ENCODE measurements at regions not wholly inside any gene's neighbourhood (a gene's known extent, or its start where the extent isn't known, plus 50 kb on each side); places are given as distances from the start of the nearest gene placed in this dataset.

- Histone ChIP-seq H4K20me1 (ENCODE audit: low read length) (no peaks in the 10 kb centered on the region), H3K79me2 (ENCODE audit: low read length) (no peaks in the 10 kb centered on the region), H2AFZ (ENCODE audit: low read length) (no peak overlapping the region), H3K4me3 (ENCODE audit: low read length) (no peak overlapping the region), H3K9ac (ENCODE audit: low read length) (no peak overlapping the region), H3K9me2 (replicated peaks; ENCODE audit: low read length) (no peaks in the 10 kb centered on the region), H3K4me1 (ENCODE audit: insufficient read depth, low read length) (no peaks in the 10 kb centered on the region), H3K27me3 (ENCODE audit: low read length) (no peaks in the 10 kb centered on the region), H3F3A (ENCODE audit: low read length, unreplicated experiment) (no peaks in the 10 kb centered on the region), H3K9me3 (ENCODE audit: low read length) (no peaks in the 10 kb centered on the region), H3K36me3 (ENCODE audit: low read depth, low read length) (no peaks in the 10 kb centered on the region), H3K27ac (ENCODE audit: low read length) (no peak overlapping the region), H3K4me2 (ENCODE audit: low read length) (no peak overlapping the region)
- TF ChIP-seq EZH2 (IDR thresholded peaks at IDR 0.05; ENCODE audit: low read length, unreplicated experiment) (no peak), EZH2phosphoT487 (IDR thresholded peaks at IDR 0.05; ENCODE audit: borderline replicate concordance, low read length) (no peak), CTCF (conservative IDR thresholded peaks at IDR 0.05; ENCODE audit: low read depth, low read length) (no peak)
- POLR2A ChIA-PET (ENCODE audit: unreplicated experiment) = no interaction called here
- no peak for ATAC-seq
- intact Hi-C loops (cut with micrococcal nuclease) = no loop called here
- no peak for DNase-seq
- BruUV-seq (replicated peaks) = no TSS peak
- CTCF ChIA-PET = no interaction called here
Observed at GRCh38 chr13:68473834-68474326, 1243.7 kb upstream of the PCDH9 start.

GRCh38 chr13:68467160-68467559, 1237.0 kb upstream of the PCDH9 start:
- BruUV-seq (replicated peaks) = no TSS peak
- H3K79me2 ChIP-seq (ENCODE audit: low read length) = no peaks in the 10 kb centered on the region
- no peak overlapping the region for H3K27ac ChIP-seq (ENCODE audit: low read length)
- H3K9me2 ChIP-seq (replicated peaks; ENCODE audit: low read length) = no peaks in the 10 kb centered on the region
- no peak overlapping the region for H2AFZ ChIP-seq (ENCODE audit: low read length)
- H3K36me3 ChIP-seq (ENCODE audit: low read depth, low read length) = no peaks in the 10 kb centered on the region
- H4K20me1 ChIP-seq (ENCODE audit: low read length) = no peaks in the 10 kb centered on the region
- ChIA-PET CTCF (no interaction called here), POLR2A (ENCODE audit: unreplicated experiment) (no interaction called here)
- H3K4me3 ChIP-seq (ENCODE audit: low read length) = no peak overlapping the region
- DNase-seq (no peak), ATAC-seq (no peak)
- no peaks in the 10 kb centered on the region for H3K9me3 ChIP-seq (ENCODE audit: low read length)
- H3K9ac ChIP-seq (ENCODE audit: low read length) = no peak overlapping the region
- H3K4me1 ChIP-seq (ENCODE audit: insufficient read depth, low read length) = no peaks in the 10 kb centered on the region
- H3K27me3 ChIP-seq (ENCODE audit: low read length) = no peaks in the 10 kb centered on the region
- TF ChIP-seq CTCF (conservative IDR thresholded peaks at IDR 0.05; ENCODE audit: low read depth, low read length) (no peak), EZH2phosphoT487 (IDR thresholded peaks at IDR 0.05; ENCODE audit: borderline replicate concordance, low read length) (no peak), EZH2 (IDR thresholded peaks at IDR 0.05; ENCODE audit: low read length, unreplicated experiment) (no peak)
- no peak overlapping the region for H3K4me2 ChIP-seq (ENCODE audit: low read length)
- intact Hi-C loops (cut with micrococcal nuclease) = no loop called here
- no peaks in the 10 kb centered on the region for H3F3A ChIP-seq (ENCODE audit: low read length, unreplicated experiment)

GRCh38 chr13:68440874-68441273, 1210.7 kb upstream of the PCDH9 start:
- Histone ChIP-seq H4K20me1 (ENCODE audit: low read length) (no peaks in the 10 kb centered on the region), H3K79me2 (ENCODE audit: low read length) (no peaks in the 10 kb centered on the region), H3F3A (ENCODE audit: low read length, unreplicated experiment) (no peaks in the 10 kb centered on the region), H3K9me2 (replicated peaks; ENCODE audit: low read length) (no peaks in the 10 kb centered on the region), H3K27me3 (ENCODE audit: low read length) (no peaks in the 10 kb centered on the region), H3K4me2 (ENCODE audit: low read length) (no peak overlapping the region), H2AFZ (ENCODE audit: low read length) (no peak overlapping the region), H3K4me1 (ENCODE audit: insufficient read depth, low read length) (peaks cover 17% of the 10 kb centered on the region), H3K9ac (ENCODE audit: low read length) (no peak overlapping the region), H3K36me3 (ENCODE audit: low read depth, low read length) (no peaks in the 10 kb centered on the region), H3K4me3 (ENCODE audit: low read length) (no peak overlapping the region), H3K27ac (ENCODE audit: low read length) (no peak overlapping the region), H3K9me3 (ENCODE audit: low read length) (no peaks in the 10 kb centered on the region)
- ChIA-PET CTCF (no interaction called here), POLR2A (ENCODE audit: unreplicated experiment) (no interaction called here)
- intact Hi-C loops (cut with micrococcal nuclease) = loop anchor here (2.0 kb wide), 1 partner anchor 72 kb away; no protein-coding TSS in a partner anchor
- DNase-seq (no peak), ATAC-seq (no peak)
- no peak for TF ChIP-seq EZH2 (IDR thresholded peaks at IDR 0.05; ENCODE audit: low read length, unreplicated experiment)
- TF ChIP-seq CTCF (conservative IDR thresholded peaks at IDR 0.05; ENCODE audit: low read depth, low read length) = no peak
- TF ChIP-seq EZH2phosphoT487 (IDR thresholded peaks at IDR 0.05; ENCODE audit: borderline replicate concordance, low read length) = no peak
- BruUV-seq (replicated peaks) = no TSS peak

All from PC-3 (cell line).